OCI-LY3 (cell line): ENCODE measurements at regions not wholly inside any gene's neighbourhood (a gene's known extent, or its start where the extent isn't known, plus 50 kb on each side); places are given as distances from the start of the nearest gene placed in this dataset.

Experiments used
- CTCF ChIP-seq: fragments of 200-600, 300-600 bp; sonication (generic); IDR thresholded peaks from 2 replicates; pipeline ENCODE4 v1.5.1; 2014; ENCODE audit warnings: antibody characterized with exemption, low read length, low read depth
- EZH2phosphoT487 ChIP-seq: fragments of 200-600 bp; shearing (Covaris generic); IDR thresholded peaks from 2 replicates; pipeline ENCODE4 v1.6.1; 2018; ENCODE audit warnings: antibody characterized with exemption, mixed run types, low read depth

GRCh38 chr4:60396341-60397049 lies 803.6 kb upstream of the ADGRL3 start:
- TF ChIP-seq CTCF (no peak), EZH2phosphoT487 (no peak)
